SH-SY5Y (cell line): ENCODE measurements at regions not wholly inside any gene's neighbourhood (a gene's known extent, or its start where the extent isn't known, plus 50 kb on each side); places are given as distances from the start of the nearest gene placed in this dataset.

Experiments used
- GATA2 ChIP-seq: IDR thresholded peaks from 2 replicates; pipeline ENCODE4 v1.6.1; 2011; ENCODE audit warnings: mild to moderate bottlenecking, low read depth, low read length
- GATA3 ChIP-seq: IDR thresholded peaks from 2 replicates; pipeline ENCODE4 v1.6.1; 2011; ENCODE audit warnings: low read depth, mild to moderate bottlenecking, low read length, moderate library complexity

DNA sequence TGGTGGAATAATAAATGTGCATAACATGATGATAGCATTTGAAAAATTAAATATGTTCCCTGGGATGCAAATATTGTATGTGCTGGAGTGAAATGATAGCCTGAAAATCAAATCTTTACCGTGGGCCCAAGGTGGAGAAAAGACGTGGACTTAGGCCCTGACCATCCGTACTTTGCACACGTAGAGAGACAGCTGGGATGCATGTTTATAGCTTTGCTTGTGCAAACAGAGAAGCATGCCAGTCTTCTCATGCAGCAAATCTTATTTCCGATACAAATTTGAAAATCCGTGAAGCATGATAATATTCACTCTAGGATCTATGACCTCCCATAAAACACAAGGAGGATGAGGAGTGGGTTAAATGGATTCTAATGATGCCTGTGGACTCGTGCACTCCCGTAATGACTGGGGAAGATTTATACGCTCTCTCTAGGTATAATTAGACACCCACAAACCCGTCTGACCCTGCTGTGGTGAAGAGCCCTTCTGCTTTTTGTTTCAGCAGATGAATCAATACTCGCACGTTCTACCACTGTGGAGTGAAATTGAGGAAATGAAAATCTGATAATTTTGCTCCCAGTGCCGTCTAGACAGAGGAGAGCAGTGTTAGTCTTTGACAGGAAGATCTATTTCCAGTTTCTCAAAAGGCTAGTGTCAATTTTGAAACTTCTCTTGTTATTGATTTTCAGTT is 810.3 kb upstream of the SALL3 start:
- no peak for TF ChIP-seq GATA2
- no peak for TF ChIP-seq GATA3

DNA sequence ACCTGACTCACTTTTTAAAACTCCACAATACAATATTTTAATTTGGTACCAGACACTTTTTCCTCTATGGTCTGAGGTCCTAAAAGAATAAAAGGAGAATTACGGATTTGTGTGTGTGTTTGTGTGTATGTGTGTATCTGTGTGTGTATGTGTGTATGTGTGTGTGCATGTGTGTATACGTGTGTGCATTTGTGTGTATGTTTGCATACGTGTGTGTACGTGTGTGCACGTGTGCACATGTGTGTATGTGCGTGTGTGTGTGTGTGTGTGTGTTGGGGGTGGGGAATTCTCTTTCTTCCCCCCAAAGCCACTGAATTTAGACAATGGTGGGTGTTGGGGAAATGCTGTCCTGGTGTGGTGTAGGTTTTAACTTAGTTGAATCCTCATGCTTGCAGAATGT is 807.7 kb upstream of the SALL3 start:
- TF ChIP-seq GATA2 (no peak), GATA3 (no peak)

DNA sequence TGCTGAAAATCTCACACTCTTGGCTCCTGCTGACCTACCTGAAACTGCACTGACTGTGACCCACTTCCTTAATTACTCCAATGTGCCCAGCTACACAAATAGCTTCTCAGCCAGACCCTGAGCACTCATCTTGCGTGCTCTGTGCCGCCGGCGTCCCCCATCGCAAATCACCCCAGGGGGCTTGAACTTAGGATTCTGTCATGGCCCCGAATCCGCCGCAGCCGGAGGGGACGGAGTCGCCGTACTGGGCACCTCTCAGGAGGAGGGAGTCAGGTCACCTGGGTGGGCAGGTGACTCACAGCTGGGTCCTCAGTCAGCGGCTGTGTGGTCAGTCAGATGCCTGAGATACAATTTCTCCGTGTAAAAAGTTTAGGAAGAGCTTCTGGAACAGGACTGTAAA is 804.9 kb upstream of the SALL3 start:
- TF ChIP-seq GATA2: no peak

GRCh38 chr18:78178812-78179211 is 800.8 kb upstream of the SALL3 start:
- TF ChIP-seq GATA3 (no peak), GATA2 (no peak)

- no peak for TF ChIP-seq GATA3
- no peak for TF ChIP-seq GATA2
Observed at GRCh38 chr18:78180741-78181140, 798.9 kb upstream of the SALL3 start.

- TF ChIP-seq GATA2 (no peak), GATA3 (no peak)
Observed at GRCh38 chr18:78183815-78184214, 795.8 kb upstream of the SALL3 start.

DNA sequence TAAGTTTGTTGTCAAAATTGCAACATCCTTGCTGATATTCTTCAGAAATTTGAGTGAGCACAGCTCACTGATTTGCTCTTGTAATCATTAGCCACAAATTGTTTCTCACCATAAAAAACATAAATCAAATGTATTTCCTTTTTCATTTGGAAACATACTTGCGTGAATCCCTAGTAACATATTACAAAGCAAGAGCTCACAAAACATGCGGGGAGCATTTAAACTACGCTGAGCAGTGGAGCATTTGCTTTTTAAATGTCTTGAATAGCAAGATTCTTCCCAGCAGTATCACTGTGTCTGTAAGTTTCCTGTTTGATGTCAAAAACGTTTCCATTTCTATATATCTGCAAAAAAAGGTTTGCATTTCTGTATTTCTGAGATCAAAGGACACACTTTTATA is 788.3 kb upstream of the SALL3 start:
- no peak for TF ChIP-seq GATA3
- no peak for TF ChIP-seq GATA2

DNA sequence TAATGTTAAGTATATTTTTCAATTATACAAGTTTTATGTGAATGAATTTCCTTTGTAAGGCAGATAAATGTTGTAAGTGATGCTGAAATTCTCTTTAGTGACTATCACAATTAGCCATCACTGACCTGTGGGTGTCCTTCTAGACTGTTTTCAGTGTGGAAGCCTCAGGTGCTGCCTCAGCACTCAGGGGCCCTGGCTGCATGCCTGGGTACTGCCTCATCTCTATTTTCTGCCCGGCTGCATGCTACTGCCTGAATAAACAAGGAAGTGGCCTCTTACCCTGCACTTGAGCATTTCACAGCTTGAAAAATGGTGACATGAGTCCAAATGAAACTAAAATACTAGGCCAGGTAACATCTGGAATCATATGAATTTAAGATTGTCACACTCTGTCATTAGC is 787.6 kb upstream of the SALL3 start:
- TF ChIP-seq GATA2 (no peak), GATA3 (no peak)

- TF ChIP-seq GATA3: no peak
- no peak for TF ChIP-seq GATA2
Observed at GRCh38 chr18:78196280-78196679, 783.3 kb upstream of the SALL3 start.

DNA sequence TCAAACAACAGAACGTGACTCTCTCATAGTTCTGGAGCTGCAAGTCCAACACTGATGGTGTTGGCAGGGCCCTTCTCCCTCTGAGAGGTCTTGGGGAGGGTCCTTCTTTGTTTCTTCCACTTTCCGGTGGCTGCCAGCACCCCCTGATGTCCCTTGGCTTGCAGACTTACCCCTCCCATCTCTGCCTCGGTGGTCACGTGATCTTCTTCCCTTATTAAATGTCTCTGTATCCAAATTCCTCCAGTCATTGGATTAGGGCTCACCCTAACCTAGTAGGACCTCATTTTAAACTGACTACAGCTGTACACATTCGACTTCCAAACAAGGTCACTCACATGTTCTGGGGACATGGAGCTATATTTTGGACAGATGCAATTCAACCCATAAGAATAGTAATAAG is 780.6 kb upstream of the SALL3 start:
- TF ChIP-seq GATA3 (no peak), GATA2 (no peak)

DNA sequence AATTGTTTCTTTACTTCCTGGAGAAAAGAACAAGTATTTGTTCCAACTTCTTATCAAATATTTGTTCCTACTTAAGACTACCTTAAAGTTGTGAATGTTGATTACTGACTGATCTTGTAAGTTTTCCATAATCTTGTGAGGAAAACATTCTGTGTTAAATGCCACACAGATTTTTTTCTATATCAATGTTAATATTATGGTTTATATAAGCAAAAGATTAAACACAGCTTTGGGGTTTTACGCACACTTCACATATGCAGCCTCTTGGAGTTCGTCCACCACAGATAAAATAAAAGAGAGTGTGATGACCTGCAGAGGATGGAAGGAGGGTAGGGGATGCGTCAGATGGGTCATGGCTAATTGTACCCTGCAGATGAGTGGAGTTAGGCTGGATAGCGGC is 780.0 kb upstream of the SALL3 start:
- TF ChIP-seq GATA3: no peak
- no peak for TF ChIP-seq GATA2

DNA sequence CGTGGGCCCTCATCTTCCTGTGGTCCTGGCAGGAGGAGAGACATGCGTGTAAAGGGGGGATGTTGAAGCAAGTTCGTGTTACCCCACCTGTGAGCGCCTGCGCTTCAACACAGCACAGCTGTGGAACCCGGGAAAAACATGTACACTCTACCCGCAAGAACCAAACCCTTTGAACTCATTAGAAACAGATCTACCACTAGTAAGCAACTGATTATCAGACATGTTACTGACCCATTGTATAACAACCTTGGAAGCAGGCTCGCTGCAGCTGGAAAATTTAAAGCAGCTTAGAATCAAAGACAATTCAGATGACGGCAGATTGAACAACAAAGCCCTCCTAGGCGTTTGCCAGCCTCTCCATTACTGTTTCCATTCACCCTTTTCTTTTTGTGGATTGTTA is 771.7 kb upstream of the SALL3 start:
- TF ChIP-seq GATA2 (no peak), GATA3 (no peak)

GRCh38 chr18:78208461-78208860 is 771.2 kb upstream of the SALL3 start:
- TF ChIP-seq GATA3 (no peak), GATA2 (no peak)

- TF ChIP-seq GATA2: no peak
- TF ChIP-seq GATA3: no peak
Observed at GRCh38 chr18:78213361-78213994, 766.1 kb upstream of the SALL3 start.

DNA sequence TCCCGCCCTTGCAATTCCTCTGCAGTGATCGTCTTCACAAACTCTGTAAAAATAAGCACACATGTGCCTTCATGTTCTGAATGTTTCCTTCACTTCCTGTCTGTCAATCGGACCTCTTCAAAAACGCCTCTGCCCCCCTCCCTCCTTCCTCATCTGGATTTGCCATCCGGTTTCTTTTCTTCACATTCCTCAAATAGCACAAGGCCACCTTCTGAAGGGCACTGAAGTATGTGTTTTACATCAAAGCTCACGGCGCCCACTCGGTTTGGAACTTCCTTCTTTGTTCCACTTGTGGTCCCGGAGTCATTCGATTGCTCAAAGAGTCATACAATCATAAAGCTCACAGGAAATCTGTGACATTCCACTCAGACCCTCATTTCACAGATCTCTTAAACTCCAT is 758.1 kb upstream of the SALL3 start:
- TF ChIP-seq GATA2 (no peak), GATA3 (no peak)

DNA sequence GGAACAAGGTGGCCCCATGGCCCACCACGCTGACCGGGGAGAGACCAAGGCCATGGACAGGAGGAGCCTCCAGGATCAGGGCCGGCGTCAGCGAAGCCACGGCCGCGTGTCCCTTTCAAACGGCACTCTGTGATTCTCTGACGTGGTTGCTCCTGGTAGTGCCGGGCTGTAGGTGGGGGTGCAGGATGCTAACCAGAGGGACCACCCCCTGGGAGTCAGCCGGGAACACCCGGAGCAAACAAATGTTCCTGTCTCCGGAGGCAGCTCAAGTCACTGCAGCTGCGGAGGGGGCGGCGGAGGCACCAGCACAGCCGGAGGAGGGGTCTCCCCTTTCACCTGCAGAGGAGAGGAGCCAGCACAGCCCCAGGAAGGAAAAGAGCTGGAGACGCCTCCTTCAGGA is 750.6 kb upstream of the SALL3 start:
- TF ChIP-seq GATA2 (no peak), GATA3 (no peak)

DNA sequence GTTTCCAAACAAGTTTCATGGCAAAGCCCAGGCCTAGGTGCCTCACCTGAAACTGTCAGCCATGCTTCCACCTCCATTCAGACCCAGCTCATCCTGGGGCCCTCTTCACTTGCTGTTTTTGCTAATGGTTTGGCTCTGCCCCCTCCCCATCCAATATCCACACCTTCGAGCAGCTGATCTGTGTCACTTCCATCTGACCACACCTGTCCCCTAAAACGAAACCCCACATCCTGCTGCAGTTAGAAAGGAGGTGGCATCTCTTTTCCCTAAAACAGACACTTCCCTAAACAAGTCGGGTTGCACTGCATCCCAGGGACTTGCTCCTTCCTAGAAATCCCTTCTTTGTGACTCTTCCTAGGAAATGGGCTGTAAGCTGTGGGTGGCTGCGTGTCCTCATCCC is 748.7 kb upstream of the SALL3 start:
- TF ChIP-seq GATA3 (no peak), GATA2 (no peak)
